ENCODE measurements at regions not wholly inside any gene's neighbourhood (a gene's known extent, or its start where the extent isn't known, plus 50 kb on each side); places are given as distances from the start of the nearest gene placed in this dataset.
A peak's percentile ranks its signal among the peaks of the same experiment; 100 is the strongest.

GRCh38 chr2:95539290-95539689 lies 52.5 kb upstream of the TRIM43 start:
- Histone ChIP-seq H3K4me2 (ENCODE audit: control insufficient read depth, insufficient read depth) (peak overlapping the region; percentile 82), H3K36me3 (ENCODE audit: control insufficient read depth in 2 of 2, insufficient read depth in 2 of 2, low read length in 1 of 2) (no peaks in the 10 kb centered on the region), H3K4me1 (ENCODE audit: control insufficient read depth, insufficient read depth, low read length) (peaks cover 14% of the 10 kb centered on the region; the same call in 1 of the 2 replicates), H4K20me1 (ENCODE audit: control insufficient read depth, insufficient read depth) (no peaks in the 10 kb centered on the region), H3K27me3 (replicated peaks in 1 of 2; ENCODE audit: control insufficient read depth in 2 of 2, insufficient read depth in 2 of 2, low read length in 1 of 2) (no peaks in the 10 kb centered on the region), H2AFZ (ENCODE audit: control insufficient read depth, low read depth, low read length) (no peak overlapping the region; the same call in 1 of the 2 replicates), H3K27ac (ENCODE audit: control insufficient read depth, insufficient read depth) (peak overlapping the region; percentile 91), H3K9ac (ENCODE audit: control insufficient read depth, insufficient read depth, low read length) (no peak overlapping the region), H3K9me3 (replicated peaks; ENCODE audit: control insufficient read depth, insufficient read depth, low read length) (no peaks in the 10 kb centered on the region), H3K79me2 (ENCODE audit: control insufficient read depth, insufficient read depth, low read length) (no peaks in the 10 kb centered on the region), H3K4me3 (no peak overlapping the region)
- CTCF ChIA-PET, result interaction anchor here (0.8 kb wide), 1 partner anchor 13 kb away, joined by 3 read pairs; no protein-coding TSS in a partner anchor
- intact Hi-C loops (cut with micrococcal nuclease; ENCODE audit: unreplicated experiment) (no loop called here), in situ Hi-C loops (cut with MboI) (no loop called here)
- FAIRE-seq (peak; percentile 52), ATAC-seq (no peak), DNase-seq (ENCODE audit: low read depth, low spot score) (no peak)
- POLR2A ChIA-PET, result no interaction called here
- no TSS peak for BruUV-seq (replicated peaks)
- 0% methylated on average over 1 of the region's 1 CpG for WGBS (ENCODE audit: insufficient coverage, insufficient replicate concordance, low lambda C conversion rate, missing lambda C conversion rate)
- no peak for TF ChIP-seq TAF1 (IDR thresholded peaks at IDR 0.05; ENCODE audit: borderline replicate concordance, low read depth, low read length)
- no peak for TF ChIP-seq CHD2 (IDR thresholded peaks at IDR 0.05; ENCODE audit: borderline replicate concordance, low read depth, low read length)
- TF ChIP-seq CBX5 (IDR thresholded peaks at IDR 0.05; ENCODE audit: low read depth), result no peak
- TF ChIP-seq SRF (IDR thresholded peaks at IDR 0.05; ENCODE audit: low read depth in 2 of 2, low read length in 2 of 2), result no peak
- TF ChIP-seq, protein P1, sequence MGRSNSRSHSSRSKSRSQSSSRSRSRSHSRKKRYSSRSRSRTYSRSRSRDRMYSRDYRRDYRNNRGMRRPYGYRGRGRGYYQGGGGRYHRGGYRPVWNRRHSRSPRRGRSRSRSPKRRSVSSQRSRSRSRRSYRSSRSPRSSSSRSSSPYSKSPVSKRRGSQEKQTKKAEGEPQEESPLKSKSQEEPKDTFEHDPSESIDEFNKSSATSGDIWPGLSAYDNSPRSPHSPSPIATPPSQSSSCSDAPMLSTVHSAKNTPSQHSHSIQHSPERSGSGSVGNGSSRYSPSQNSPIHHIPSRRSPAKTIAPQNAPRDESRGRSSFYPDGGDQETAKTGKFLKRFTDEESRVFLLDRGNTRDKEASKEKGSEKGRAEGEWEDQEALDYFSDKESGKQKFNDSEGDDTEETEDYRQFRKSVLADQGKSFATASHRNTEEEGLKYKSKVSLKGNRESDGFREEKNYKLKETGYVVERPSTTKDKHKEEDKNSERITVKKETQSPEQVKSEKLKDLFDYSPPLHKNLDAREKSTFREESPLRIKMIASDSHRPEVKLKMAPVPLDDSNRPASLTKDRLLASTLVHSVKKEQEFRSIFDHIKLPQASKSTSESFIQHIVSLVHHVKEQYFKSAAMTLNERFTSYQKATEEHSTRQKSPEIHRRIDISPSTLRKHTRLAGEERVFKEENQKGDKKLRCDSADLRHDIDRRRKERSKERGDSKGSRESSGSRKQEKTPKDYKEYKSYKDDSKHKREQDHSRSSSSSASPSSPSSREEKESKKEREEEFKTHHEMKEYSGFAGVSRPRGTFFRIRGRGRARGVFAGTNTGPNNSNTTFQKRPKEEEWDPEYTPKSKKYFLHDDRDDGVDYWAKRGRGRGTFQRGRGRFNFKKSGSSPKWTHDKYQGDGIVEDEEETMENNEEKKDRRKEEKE (IDR thresholded peaks at IDR 0.05), result no peak
- no peak for TF ChIP-seq CTCF (IDR thresholded peaks at IDR 0.05 in 2 of 3, conservative IDR thresholded peaks at IDR 0.05 in 1 of 3; ENCODE audit: control insufficient read depth in 2 of 3, extremely low read depth in 1 of 3, insufficient read depth in 1 of 3, low read depth in 3 of 3, low read length in 3 of 3)
- TF ChIP-seq IRF4 (IDR thresholded peaks at IDR 0.05; ENCODE audit: low read depth, low read length), result no peak
- no peak for TF ChIP-seq WRNIP1 (IDR thresholded peaks at IDR 0.05; ENCODE audit: borderline replicate concordance, low read depth, low read length)
- no peak for TF ChIP-seq CUX1 (IDR thresholded peaks at IDR 0.05; ENCODE audit: insufficient replicate concordance, low read depth, low read length)
- no peak for TF ChIP-seq NFIC (IDR thresholded peaks at IDR 0.05; ENCODE audit: low read depth, low read length)
- no peak for TF ChIP-seq GATAD2B (conservative IDR thresholded peaks at IDR 0.05; ENCODE audit: low read depth)
- SMC1A ChIA-PET (ENCODE audit: uncharacterized antibody, unreplicated experiment), result no interaction called here
- RAD21 ChIA-PET (ENCODE audit: unreplicated experiment), result no interaction called here
